Keratinocyte (primary cell): ENCODE measurements at regions not wholly inside any gene's neighbourhood (a gene's known extent, or its start where the extent isn't known, plus 50 kb on each side); places are given as distances from the start of the nearest gene placed in this dataset.

ENCODE experiments used
- DNase-seq: peaks from one replicate; pipeline ENCODE4 v3.0.0-alpha.2; 2011; ENCODE audit warnings: low read depth, missing footprints, low spot score
- FAIRE-seq: peaks from 2 replicates; lab custom pipeline; 2011; peaks lifted over from hg19 to GRCh38; lab: Jason Lieb, UNC
- H2AFZ ChIP-seq: 2 replicates; pipeline ENCODE4 v1.6.0; 2012; ENCODE audit warnings: low read length, control low read depth, inconsistent platforms; ENCODE audit not compliant: control insufficient read depth
- H3K27ac ChIP-seq: 2 replicates; pipeline ENCODE4 v1.5.1; 2011; ENCODE audit warnings: low read length; ENCODE audit not compliant: control insufficient read depth, insufficient read depth
- H3K27me3 ChIP-seq: 3 replicates; pipeline ENCODE4 v1.6.0; 2011; ENCODE audit warnings: low read length; ENCODE audit not compliant: control insufficient read depth, insufficient read depth; ENCODE audit errors: extremely low read depth
- H3K36me3 ChIP-seq, 2 experiments: 2 replicates in 1 of 2; 3 replicates in 1 of 2; pipeline ENCODE4 v1.5.1; 2011; ENCODE audit warnings: low read length in 2 of 2, mild to moderate bottlenecking in 1 of 2; ENCODE audit not compliant: control insufficient read depth in 2 of 2, insufficient read depth in 2 of 2; ENCODE audit errors: extremely low read depth in 1 of 2
- H3K4me1 ChIP-seq: 3 replicates; pipeline ENCODE4 v1.5.1; 2011; ENCODE audit warnings: low read length; ENCODE audit not compliant: control insufficient read depth, insufficient read depth; ENCODE audit errors: extremely low read depth
- H3K4me2 ChIP-seq: 3 replicates; pipeline ENCODE4 v1.6.0; 2011; ENCODE audit warnings: low read depth, low read length; ENCODE audit not compliant: control insufficient read depth, insufficient read depth; ENCODE audit errors: extremely low read depth
- H3K4me3 ChIP-seq, 3 experiments: fragments of 200-600 bp in 1 of 3; sonication (generic) in 1 of 3; 2 replicates in 2 of 3; 3 replicates in 1 of 3; pipeline ENCODE4 v1.5.1; 2011 to 2016; ENCODE audit warnings: low read length in 3 of 3, mild to moderate bottlenecking in 3 of 3, control low read depth in 2 of 3, inconsistent platforms in 1 of 3, low read depth in 1 of 3, mixed read lengths in 1 of 3, mixed run types in 1 of 3, moderate library complexity in 1 of 3; ENCODE audit not compliant: control insufficient read depth in 2 of 3, insufficient read depth in 2 of 3; ENCODE audit errors: extremely low read depth in 1 of 3
- H3K79me2 ChIP-seq: 2 replicates; pipeline ENCODE4 v1.6.0; 2012; ENCODE audit warnings: low read length; ENCODE audit not compliant: control insufficient read depth, insufficient read depth
- H3K9ac ChIP-seq: 3 replicates; pipeline ENCODE4 v1.6.0; 2011; ENCODE audit warnings: low read length; ENCODE audit not compliant: control insufficient read depth, insufficient read depth; ENCODE audit errors: extremely low read depth
- H3K9me1 ChIP-seq: 3 replicates; pipeline ENCODE4 v1.6.0; 2011; ENCODE audit warnings: low read length; ENCODE audit not compliant: control insufficient read depth, insufficient read depth; ENCODE audit errors: extremely low read depth
- H3K9me3 ChIP-seq: 2 replicates; pipeline ENCODE4 v1.5.1; 2012; ENCODE audit warnings: low read depth, low read length; ENCODE audit not compliant: control insufficient read depth
- H4K20me1 ChIP-seq: 3 replicates; pipeline ENCODE4 v1.6.0; 2011; ENCODE audit warnings: low read length; ENCODE audit not compliant: control insufficient read depth, insufficient read depth; ENCODE audit errors: extremely low read depth
- CTCF ChIP-seq, 3 experiments: IDR thresholded peaks in 1 of 3; conservative IDR thresholded peaks in 1 of 3; optimal IDR thresholded peaks in 1 of 3; 2 replicates in 2 of 3; 3 replicates in 1 of 3; pipeline versions ENCODE3 to v1.5.1; 2011; ENCODE audit warnings: low read length in 3 of 3, mild to moderate bottlenecking in 3 of 3, moderate library complexity in 2 of 3, control low read depth in 1 of 3, inconsistent platforms in 1 of 3; ENCODE audit not compliant: insufficient read depth in 2 of 3; ENCODE audit errors: extremely low read depth in 1 of 3
- EZH2 ChIP-seq: IDR thresholded peaks from one replicate; pipeline ENCODE4 v1.6.1; 2012; ENCODE audit warnings: inconsistent platforms, mild to moderate bottlenecking, low read length, moderate library complexity
- dilution Hi-C: fragments of 300-500 bp; cut with MboI; formaldehyde crosslinking; loops from one replicate; pipeline ENCODE4 v1.7.0; 2020; ENCODE audit warnings: low sequenced_read_pairs; ENCODE audit not compliant: extremely low pct_ligation_motif_present

- Histone ChIP-seq H2AFZ (no peak overlapping the region), H3K27me3 (no peaks in the 10 kb centered on the region), H3K9me3 (no peaks in the 10 kb centered on the region), H3K9ac (no peak overlapping the region), H3K4me1 (no peaks in the 10 kb centered on the region), H3K79me2 (no peaks in the 10 kb centered on the region), H3K9me1 (no peaks in the 10 kb centered on the region), H4K20me1 (no peaks in the 10 kb centered on the region), H3K4me2 (no peak overlapping the region), H3K4me3 (no peak overlapping the region), H3K36me3 (no peaks in the 10 kb centered on the region), H3K27ac (no peak overlapping the region)
- FAIRE-seq (no peak), DNase-seq (no peak)
- dilution Hi-C loops: no loop called here
- no peak for TF ChIP-seq EZH2
- no peak for TF ChIP-seq CTCF (optimal IDR thresholded peaks at IDR 0.05 in 1 of 3, IDR thresholded peaks at IDR 0.05 in 1 of 3, conservative IDR thresholded peaks at IDR 0.05 in 1 of 3; ENCODE audit: extremely low read depth in 1 of 3, insufficient read depth in 2 of 3, low read length in 3 of 3)
Observed at GRCh38 chr10:35844686-35845085, 202.6 kb upstream of the FZD8 start.

- no peaks in the 10 kb centered on the region for H3K27me3 ChIP-seq
- no peak for TF ChIP-seq EZH2
- H4K20me1 ChIP-seq: no peaks in the 10 kb centered on the region
- no peak overlapping the region for H3K4me2 ChIP-seq
- H3K4me3 ChIP-seq: no peak overlapping the region
- no peaks in the 10 kb centered on the region for H3K79me2 ChIP-seq
- H2AFZ ChIP-seq: no peak overlapping the region
- H3K9me1 ChIP-seq: no peaks in the 10 kb centered on the region
- no peak for FAIRE-seq
- H3K4me1 ChIP-seq: no peaks in the 10 kb centered on the region
- DNase-seq: no peak
- no peak overlapping the region for H3K27ac ChIP-seq
- H3K9ac ChIP-seq: no peak overlapping the region
- no peaks in the 10 kb centered on the region for H3K9me3 ChIP-seq
- no peaks in the 10 kb centered on the region for H3K36me3 ChIP-seq
- dilution Hi-C loops: no loop called here
Observed at GRCh38 chr10:35843524-35844181, 201.6 kb upstream of the FZD8 start.

- no peak overlapping the region for H3K4me3 ChIP-seq
- dilution Hi-C loops: no loop called here
Observed at GRCh38 chr10:35838054-35838453, 196.0 kb upstream of the FZD8 start.

More at GRCh38 chr10:35838054-35838453, 196.0 kb upstream of the FZD8 start:
- H3K4me2 ChIP-seq: no peak overlapping the region
- H3K27ac ChIP-seq: no peak overlapping the region
- H3K79me2 ChIP-seq: no peaks in the 10 kb centered on the region
- no peak overlapping the region for H3K9ac ChIP-seq
- TF ChIP-seq CTCF (optimal IDR thresholded peaks at IDR 0.05 in 1 of 3, IDR thresholded peaks at IDR 0.05 in 1 of 3, conservative IDR thresholded peaks at IDR 0.05 in 1 of 3; ENCODE audit: extremely low read depth in 1 of 3, insufficient read depth in 2 of 3, low read length in 3 of 3) (no peak), EZH2 (no peak)
- no peaks in the 10 kb centered on the region for H4K20me1 ChIP-seq
- no peak overlapping the region for H2AFZ ChIP-seq
- FAIRE-seq (no peak), DNase-seq (no peak)
- H3K27me3 ChIP-seq: no peaks in the 10 kb centered on the region
- no peaks in the 10 kb centered on the region for H3K9me3 ChIP-seq
- no peaks in the 10 kb centered on the region for H3K36me3 ChIP-seq
- no peaks in the 10 kb centered on the region for H3K4me1 ChIP-seq
- H3K9me1 ChIP-seq: no peaks in the 10 kb centered on the region
